ENCODE measurements at regions not wholly inside any gene's neighbourhood (a gene's known extent, or its start where the extent isn't known, plus 50 kb on each side); places are given as distances from the start of the nearest gene placed in this dataset.
"Not testable (repeated sequence)": the region's sequence is repeated elsewhere in the genome, so short reads cannot be mapped to it uniquely, and the experiment has no call there.

DNA sequence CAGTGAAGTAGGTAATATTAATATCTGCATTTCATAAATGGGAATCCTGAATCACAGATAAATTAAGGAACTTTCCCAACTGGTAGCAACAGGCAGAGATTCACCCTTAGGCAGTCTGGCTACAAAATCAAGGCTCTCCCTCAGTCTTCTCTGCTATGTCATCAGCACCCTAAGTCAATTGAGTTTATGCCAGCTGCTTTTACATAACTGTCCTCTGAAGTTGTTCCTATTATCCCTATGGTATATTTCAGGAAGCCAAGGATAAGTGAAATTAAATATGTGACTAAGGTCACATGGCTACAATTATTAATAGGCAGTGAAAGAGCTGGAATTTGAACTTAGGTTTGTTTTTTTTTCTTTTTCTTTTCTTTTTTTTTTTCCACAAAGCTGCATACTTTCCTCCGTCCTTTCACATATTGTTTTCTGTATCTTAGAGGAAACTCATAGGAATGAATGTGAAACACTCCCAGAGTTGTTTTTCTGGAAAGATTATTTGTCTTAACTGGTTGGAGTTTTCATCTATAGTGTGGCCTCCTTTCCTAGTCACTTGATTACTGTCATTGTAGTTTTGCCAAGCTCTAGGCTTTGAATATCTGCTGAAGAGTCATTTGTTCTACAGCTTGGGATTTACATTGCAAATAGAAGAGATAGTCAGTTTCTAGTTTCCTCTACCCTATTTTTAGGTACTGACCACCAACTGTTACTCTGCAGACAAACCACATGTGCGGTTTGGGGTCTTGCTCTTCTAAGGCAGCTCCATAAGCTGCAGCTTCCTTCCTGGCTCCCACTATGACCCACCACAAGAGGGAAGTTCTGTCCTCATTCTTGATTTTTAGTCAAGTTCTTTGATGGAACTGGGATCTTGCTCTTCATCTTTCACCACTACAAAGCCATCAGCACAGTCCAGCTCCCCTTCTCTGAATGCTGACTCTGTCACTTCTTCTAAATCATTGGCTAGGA is 338.0 kb upstream of the KIAA1217 start:
- no peak for DNase-seq (ENCODE audit: low read depth in 3 of 3)

DNA sequence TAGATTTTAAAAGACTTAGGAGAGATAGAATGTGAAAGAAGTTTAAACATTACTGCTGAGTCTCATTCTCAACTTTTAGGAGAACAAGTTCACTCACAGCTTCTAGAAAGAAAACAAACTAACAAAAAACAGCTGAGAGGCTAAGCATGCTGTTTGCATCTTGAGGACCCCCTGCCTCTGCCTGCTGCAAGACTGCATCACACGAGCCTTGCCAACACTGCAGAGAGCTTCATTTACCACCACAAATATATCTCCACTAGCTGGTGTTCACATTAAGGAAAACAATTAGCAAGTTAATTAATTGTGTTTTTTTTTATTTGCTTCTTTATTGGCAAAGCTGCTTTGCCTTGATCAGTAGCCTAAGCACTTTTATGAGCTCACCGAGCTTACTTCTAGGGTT is 336.6 kb upstream of the KIAA1217 start:
- no peak for DNase-seq (ENCODE audit: low read depth in 3 of 3)

DNA sequence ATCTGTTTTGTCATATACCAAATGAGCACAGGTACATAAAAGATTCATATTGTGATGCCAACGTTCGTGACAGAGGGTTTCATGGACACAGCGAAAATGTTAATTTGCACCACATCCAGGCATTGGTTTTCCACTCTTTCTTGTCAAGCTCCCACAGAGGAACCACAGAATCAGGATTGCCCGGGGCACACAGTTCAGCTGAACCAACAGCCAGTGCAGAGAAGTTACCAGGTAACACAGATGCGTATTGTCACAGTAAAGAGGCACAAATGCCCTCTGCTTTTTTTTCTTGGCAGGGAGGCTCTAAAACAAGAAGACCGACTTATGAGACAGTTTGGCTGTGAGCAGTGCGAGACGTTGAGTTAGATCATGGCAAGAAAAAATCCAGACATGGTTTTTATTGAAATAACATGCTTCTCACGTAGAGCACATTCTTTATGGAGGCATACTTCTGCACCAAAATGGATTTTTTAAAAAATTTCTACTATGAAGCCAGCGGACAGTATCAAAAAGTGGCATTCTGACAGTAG is 331.1 kb upstream of the KIAA1217 start:
- DNase-seq (ENCODE audit: low read depth in 3 of 3) = no peak

DNA sequence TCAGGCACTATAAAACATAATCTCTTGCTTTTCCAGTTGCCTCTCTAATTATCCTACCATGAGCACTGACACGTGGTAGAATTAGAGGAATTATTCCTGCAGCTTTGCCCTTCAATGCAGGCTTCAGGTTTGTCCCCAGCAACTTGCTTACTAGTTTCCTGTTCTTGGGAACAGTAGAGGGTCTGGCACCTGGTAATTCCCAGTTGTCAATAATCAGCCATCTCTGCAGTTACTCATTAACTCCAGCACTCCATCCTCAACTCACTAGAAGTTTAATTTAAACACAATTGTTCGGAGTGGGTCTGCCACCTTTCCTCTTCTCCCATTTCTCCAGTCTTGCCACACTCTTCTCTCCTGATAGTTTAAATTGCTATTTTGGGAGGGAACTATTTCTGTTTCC is 324.3 kb upstream of the KIAA1217 start:
- no peak for DNase-seq (ENCODE audit: low read depth in 3 of 3)

DNA sequence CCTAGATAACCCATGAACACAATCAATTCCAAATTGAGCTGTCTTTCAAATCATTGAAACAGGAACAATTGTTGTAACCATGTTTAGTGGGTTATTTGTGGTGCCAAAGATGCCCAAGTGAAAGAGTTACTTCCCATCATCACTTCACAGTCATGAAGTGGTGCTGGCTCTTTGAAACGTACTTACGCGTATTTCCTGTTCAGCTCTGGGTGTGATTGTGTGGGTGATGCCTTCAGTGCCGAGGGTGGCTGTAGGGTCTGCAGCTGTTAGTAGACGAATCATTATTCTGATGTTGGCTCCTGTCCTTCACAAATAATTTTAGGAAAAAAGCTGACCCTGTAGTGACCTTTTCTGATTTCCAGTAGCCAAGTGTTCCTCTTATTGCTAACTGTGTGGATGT is 323.1 kb upstream of the KIAA1217 start:
- no peak for DNase-seq (ENCODE audit: low read depth in 3 of 3)

DNA sequence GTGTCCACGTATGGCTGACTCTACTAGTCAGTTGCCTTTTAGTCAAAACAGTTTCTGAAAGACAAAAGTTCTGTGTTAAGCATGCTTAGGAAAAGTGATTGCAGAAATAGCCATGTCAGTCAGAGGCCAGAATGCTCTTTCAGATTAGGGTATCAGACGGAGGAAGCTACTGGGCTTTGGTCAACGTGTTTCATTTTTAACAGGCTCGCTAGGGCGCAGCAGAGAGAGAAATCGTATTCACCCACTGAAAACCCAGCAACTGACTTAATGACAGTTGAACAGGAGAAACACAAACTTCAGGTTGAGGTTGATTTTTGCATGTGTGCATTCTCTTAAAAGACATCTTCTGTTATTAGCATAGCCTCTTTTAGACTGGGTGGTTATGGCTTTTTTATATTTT is 322.6 kb upstream of the KIAA1217 start:
- no peak for DNase-seq (ENCODE audit: low read depth in 3 of 3)

DNA sequence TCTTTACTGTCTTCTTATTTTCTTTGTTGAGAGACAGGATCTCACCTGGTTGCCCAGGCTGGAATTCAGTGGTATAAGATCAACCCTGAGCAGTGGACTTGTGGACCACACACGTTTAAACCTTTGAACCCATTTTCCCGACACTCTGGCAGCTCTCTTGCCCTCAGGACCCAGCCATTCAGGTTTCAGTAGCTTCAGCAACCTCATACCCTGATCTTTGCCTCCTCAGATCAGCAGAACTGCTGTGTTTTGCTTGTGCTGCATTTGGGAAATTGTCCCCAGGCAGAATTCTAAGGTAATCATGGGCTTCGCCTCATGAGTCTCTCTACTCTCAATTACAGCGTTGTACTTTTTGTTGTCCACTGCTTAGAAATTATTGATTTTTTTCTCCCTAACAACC is 317.6 kb upstream of the KIAA1217 start:
- no peak for DNase-seq (ENCODE audit: low read depth in 3 of 3)

DNA sequence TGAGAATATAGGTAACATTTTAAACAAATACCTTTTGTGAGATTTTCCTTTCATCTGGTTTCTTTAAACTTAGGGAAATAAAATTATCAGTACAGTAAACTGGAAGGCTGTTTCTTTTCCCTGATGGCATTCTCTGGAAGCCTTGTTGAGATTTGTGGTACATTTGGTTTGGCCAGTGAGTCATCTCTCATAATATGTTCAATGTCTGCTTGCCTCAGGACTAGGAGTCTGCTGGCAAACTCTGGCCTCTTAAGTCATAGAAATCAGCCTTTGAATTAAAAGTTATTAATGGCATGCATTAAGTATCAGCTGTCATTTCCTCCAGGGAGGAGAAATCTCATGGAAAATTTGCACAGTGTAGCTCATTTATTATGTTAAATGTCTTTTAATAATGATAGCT is 316.6 kb upstream of the KIAA1217 start:
- no peak for DNase-seq (ENCODE audit: low read depth in 3 of 3)

DNA sequence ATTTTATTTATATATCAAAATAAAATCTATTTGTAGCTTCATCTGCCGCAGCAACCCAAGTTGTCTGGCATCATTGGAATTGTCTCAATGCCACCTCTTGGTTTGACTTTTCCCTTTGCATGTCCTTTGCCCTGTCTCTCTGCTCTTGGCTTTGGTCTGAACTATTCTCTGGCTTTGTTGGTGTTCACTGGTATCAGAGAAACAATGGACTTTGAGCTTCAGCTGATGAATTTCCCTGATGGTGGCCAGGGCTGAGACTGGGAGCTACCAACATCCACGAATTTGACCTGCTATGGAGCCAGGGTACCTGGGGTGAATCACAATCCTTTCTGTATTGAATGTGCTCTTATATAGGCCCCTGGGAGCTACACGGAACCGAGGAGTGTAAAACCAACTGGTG is 311.7 kb upstream of the KIAA1217 start:
- DNase-seq (ENCODE audit: low read depth in 3 of 3) = no peak

DNA sequence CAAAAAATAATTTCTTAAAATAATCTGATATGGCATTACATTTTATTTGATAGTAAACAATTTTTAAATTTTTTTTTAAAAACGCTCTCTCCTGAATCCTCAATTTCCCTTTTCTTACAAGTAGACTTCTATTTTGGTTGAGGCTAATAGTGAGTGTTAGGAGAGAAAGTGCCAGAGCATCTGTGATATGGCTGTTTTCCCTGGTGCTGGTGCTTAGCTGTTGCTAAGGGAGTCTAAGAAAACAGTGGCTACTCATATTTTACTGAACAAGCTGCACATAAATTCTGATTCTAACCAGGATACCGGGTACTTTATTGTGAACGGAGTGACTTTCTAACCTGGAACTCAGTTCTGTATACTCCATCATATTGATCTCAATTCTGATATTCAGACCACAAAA is 311.1 kb upstream of the KIAA1217 start:
- no peak for DNase-seq (ENCODE audit: low read depth in 3 of 3)

DNA sequence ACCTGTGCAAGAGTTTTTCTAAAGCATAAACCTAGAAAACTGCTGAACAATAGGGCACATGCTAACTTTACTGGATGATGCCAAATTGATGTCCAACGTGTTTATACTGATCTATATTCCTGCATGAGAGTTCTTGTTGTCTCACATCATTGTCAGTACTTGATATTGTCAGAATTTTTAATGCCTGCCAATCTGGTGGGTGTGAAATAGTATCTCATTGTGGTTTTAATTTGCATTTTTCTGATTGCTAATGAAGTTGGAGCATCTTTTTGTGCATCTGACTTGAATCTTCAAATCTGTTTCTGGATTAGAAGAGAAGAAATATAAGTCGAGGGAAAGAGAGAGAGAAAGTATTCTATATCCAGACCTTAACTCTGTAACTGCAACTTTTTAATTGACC is 309.8 kb upstream of the KIAA1217 start:
- no peak for DNase-seq (ENCODE audit: low read depth in 3 of 3)

DNA sequence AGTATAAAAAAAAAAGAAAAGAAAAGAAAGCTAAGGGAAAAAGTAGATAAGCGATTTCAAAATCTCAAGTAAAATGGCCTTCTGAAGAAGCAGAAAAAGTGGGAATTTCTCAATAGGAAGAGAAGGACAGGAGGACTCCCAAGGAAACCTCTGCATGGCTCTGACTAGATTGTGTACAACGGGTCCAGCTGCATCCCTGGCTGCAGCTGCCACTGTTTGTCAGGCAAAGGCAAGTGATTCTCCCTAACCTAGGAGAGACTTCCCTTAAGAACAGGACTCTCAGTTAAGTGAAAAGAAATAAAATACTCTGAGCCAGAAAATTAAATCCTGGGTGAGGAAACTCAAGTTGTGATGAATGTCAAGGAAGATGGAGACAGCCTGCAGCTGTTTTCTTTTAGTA is 298.6 kb upstream of the KIAA1217 start:
- no peak for DNase-seq (ENCODE audit: low read depth in 3 of 3)

DNA sequence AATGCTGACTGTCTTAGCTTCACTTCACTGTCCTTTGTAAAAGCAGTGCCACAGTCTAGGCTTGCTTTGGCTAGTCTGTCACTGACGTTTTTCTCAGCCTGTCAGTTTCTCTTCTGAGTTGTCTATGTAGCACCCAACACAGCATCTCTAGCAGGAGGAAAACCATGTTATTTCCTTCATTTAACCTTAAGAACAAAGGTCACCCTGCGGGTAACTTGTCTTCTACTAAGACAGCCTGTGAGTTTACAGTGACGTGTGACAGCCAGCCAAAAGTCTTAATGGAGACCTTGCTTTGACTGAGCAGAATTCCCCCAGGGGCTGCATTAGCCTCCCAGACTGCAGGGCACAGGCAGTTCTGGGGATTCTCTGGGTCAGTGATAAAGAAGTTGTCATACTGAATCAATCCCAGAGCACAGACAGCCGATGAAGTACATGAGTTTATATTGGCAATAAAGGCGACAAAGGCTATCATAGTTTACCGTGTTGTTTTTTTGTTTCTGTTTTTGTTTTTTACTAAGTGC is 296.0 kb upstream of the KIAA1217 start:
- DNase-seq (ENCODE audit: low read depth in 3 of 3) = no peak

DNA sequence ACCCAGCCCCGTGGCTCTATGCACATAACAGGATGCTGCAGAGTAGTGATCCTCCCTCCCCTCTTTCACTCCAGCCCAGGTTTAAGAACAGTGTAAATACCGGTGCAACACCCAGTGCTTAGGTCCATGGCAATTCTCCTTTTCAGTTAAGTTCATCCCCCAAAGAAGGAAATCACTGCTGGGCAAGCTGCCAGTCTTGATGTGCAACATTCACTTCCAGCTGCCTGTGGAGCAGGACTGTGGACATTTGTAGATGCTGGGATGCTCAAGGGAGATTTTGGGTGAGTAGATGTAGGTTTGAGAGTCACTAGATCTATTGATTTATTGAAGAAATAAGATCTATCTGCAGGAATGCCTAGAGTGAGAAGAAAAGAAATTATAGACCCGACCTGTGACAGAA is 294.3 kb upstream of the KIAA1217 start:
- DNase-seq (ENCODE audit: low read depth in 3 of 3) = no peak

DNA sequence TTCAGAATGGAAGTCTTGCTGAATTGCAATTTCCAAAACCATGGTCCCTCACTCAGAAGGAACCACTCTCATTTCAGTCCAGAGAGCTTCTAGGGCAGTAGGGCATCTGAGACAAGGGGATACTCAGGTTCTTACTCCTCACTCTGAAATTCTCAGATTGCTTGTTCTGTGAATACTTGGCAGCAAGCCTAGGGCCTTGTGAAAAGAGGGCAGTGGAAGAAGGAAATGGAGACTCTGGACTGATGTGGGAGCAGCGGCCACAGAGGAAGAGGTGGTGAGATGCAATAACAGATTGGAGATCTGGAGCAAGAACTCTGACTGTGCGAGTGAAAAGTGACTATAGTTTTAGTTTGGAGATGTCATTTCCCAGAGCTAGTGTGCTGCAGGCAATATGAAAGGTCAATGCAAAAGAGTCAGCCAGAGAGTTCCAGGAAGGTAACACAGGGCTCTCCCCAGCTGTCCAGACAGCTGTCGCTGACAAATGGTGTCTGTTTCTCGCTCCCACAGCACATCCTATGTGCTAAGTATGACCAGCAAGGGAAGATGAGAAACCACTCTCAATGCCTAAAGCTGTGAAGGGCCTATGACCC is 291.6 kb upstream of the KIAA1217 start:
- DNase-seq (ENCODE audit: low read depth in 3 of 3) = no peak

DNA sequence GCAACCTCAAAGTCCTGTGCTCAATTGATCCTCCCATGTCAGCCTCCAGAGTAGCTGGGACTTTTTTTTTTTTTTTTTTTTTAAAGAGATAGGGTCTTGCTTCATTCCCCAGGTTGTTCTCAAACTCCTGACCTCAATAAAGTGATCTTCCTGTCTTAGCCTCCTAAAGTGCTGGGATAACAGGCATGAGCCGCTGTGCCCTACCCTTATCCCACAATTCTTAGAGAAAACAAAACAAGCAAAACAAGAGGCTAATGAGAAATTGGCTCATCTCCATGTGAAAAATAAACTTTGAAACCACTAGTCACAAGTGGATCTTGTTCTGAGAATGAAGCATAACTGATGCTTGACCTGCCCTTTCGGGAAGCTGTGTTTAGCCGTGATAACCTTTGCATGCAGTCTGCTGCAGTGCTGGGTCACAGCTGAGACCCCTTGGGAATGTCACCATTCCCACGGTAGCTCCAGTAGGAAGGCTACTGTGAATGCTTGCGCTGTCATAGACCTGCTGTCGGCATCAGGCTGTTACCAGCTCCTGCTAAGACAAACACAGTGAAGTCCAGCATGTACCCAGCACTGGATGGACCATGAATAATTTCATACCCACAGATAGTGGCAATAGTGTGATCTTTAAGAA is 290.7 kb upstream of the KIAA1217 start:
- no peak for DNase-seq (ENCODE audit: low read depth in 3 of 3)

DNA sequence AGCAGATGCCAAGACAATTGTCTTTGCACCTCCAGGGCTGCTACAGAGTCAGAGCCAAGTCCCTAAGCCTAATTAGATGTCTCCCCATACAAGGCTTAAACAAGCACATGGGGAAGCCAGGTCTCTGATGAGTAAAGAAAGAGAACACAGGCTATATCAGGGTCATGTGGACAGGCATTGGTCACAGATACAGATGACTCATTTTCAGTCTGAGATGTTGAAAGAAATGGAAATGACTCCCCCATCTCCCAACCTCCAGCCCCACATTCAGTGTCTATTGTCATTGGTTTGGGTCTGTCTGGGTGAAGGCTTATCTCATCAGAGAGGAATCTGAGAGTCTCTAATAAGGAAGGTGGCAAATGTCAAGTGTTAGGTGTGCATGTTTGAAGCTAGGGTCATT is 290.1 kb upstream of the KIAA1217 start:
- DNase-seq (ENCODE audit: low read depth in 3 of 3) = no peak

DNA sequence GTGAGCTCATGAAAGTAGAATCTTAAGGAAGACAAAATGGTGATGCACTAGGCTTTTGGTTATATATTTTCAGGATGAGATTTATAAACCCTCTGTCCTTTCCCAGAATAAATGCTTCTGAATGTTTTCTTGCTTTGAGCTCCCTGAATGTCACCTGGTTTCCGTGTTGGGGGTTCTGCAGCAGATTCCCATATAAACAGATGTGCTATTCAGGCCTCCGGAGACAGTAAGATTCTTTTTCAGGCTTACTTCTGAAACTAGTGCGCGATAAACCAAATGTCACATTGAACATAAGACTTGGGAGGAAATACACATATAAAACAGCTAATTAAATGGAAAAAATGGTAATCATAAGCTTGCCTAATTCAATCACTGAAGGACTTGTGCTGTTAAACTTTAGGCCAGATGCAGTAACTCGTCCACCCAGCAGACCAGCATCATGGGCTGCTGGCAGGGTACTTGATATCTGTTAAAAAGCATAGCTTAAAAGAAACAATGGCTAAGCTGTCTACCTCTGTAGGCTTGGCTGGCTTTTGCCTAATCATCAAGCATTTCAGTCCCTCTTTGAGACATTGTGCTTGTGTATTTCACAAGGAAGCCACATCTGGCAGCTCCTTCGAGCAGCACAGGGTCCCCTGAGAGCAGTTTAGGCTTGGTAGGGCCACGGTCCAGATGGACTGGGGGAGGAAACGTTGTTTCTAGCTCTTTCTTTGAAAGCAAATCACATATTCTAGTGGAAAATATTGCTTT is 281.2 kb upstream of the KIAA1217 start:
- no peak for DNase-seq (ENCODE audit: low read depth in 3 of 3)

DNA sequence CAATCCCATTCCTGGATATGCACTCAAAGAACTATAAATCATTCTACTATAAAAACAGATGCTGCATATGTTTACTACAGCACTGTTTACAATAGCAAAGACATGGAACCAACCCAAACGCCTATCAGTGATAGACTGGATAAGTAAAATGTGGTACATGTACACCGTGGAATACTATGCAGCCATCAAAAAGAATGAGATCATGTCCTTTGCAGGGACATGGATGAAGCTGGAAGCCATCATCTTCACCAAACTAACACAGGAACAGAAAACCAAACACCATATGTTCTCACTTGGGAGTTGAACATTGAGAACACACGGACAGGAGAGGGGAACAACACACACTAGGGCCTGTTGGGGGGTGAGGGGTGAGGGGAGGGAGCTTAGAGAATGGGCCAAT is 274.9 kb upstream of the KIAA1217 start:
- DNase-seq (ENCODE audit: low read depth in 3 of 3) = not testable (repeated sequence)

DNA sequence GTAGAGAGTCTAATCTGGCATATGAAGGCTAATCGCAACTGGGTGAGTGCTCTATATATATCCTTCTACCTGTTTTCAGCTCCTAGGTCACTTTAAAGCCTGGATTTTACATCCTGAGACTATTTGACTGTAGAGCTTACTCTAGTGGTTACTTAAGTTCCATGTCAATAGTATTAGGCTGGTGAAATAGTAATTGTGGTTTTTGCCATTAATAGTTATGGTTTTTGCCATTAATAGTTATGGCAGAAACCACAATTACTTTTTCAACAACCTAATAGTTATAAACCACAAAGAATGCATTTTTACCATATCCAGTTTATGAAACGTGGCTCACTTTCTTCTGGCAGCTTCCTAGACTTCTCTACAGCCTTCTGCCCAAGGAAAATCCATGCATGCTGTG is 263.1 kb upstream of the KIAA1217 start:
- no peak for DNase-seq (ENCODE audit: low read depth in 3 of 3)

DNA sequence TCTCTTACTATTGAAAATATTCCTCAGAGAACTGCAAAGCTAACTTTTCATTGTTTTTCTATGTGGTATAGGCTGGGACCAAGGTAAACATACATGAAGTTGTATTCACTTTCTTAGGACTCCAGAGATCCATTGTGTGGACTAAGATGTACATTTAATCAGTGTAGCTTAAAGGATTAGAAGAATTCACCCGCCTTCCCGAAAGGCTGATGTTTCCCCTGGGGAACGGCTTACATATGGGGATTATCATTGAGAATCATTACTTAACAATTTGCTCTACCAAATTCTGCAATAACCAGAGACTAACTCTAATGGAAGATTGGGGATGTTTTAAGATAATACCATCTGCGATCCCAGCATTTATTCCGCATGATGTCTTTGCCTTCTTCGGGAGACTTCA is 257.1 kb upstream of the KIAA1217 start:
- no peak for DNase-seq (ENCODE audit: low read depth in 3 of 3)
